HG03060 (cell line): ENCODE measurements at regions not wholly inside any gene's neighbourhood (a gene's known extent, or its start where the extent isn't known, plus 50 kb on each side); places are given as distances from the start of the nearest gene placed in this dataset.
"Not testable (repeated sequence)": the region's sequence is repeated elsewhere in the genome, so short reads cannot be mapped to it uniquely, and the experiment has no call there.

ENCODE experiments used
- ATAC-seq: cut with Tn5 transposase; IDR thresholded peaks from one replicate; pipeline ENCODE4 v1.9.1; 2021; ENCODE audit warnings: low read depth, moderate number of reproducible peaks; ENCODE audit not compliant: unreplicated experiment

DNA sequence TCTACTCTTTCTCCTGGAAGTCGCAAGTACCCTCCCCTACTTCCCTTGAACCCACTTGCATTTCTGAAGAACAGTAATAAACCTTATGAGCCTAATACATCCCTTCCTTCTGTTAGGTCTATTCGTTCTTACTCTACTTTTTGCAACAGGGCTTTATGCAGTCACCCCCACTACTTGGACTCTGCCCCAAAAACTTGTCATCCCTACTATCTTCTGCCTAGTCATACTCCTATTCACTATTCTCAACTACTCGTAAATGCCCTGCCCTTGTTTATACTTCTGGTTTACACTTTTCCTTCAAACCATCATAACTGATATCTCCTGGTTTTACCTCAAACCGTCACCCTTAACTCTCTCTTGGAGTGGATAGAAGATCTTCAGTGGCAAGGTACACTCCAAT is 55.2 kb upstream of the SLIT2 start:
- ATAC-seq: no peak

- no peak for ATAC-seq
Observed at GRCh38 chr4:20195071-20195885, 56.4 kb upstream of the SLIT2 start.

GRCh38 chr4:20194123-20195013 is 57.3 kb upstream of the SLIT2 start:
- no peak for ATAC-seq

- ATAC-seq: no peak
Observed at GRCh38 chr4:20193141-20193936, 58.4 kb upstream of the SLIT2 start.

DNA sequence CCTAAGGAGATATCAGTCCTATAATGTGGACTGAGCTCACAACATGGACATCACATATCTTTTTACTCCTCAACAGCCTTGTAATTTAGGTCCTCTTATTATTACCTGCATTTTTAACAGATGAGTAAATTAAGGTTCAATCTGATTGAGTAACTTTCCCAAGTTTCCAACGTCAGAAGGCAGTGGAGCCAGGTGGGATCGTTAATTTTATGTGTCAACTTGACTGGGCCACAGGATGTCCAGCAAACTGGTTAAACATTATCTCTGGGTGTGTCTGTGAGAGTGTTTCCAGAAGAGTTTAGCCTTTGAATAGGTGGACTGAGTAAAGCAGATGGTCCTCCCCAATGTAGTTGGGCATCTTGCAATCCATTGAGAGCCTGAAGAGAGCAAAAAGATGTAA is 59.0 kb upstream of the SLIT2 start:
- ATAC-seq: no peak

GRCh38 chr4:20185103-20185502 is 66.6 kb upstream of the SLIT2 start:
- ATAC-seq: no peak

- not testable (repeated sequence) for ATAC-seq
Observed at GRCh38 chr4:20183131-20183530, 68.6 kb upstream of the SLIT2 start.

- no peak for ATAC-seq
Observed at GRCh38 chr4:20181926-20182325, 69.8 kb upstream of the SLIT2 start.

DNA sequence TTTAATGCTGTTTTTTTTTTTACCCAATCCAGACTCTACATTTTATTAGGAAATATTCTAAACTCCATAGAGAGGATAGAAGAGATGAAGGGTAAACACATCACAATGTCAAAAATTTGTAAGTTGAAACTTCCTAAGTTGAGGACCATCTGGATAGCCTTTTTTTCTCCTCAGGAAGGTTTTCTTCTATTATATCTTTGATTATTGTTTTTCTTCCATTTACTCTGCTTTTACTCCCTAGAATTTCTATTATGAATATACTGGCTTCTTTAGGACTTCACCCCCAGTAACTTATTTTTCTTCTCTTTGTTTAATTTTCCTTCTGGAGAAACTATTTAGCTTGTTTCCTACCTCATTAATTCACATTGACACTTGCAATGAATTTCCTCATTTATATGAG is 71.2 kb upstream of the SLIT2 start:
- ATAC-seq: no peak

GRCh38 chr4:20178902-20179576 is 72.7 kb upstream of the SLIT2 start:
- no peak for ATAC-seq

- no peak for ATAC-seq
Observed at GRCh38 chr4:20176881-20177280, 74.8 kb upstream of the SLIT2 start.

GRCh38 chr4:20172070-20172760 is 79.5 kb upstream of the SLIT2 start:
- ATAC-seq: no peak

GRCh38 chr4:20166544-20166943 is 85.2 kb upstream of the SLIT2 start:
- no peak for ATAC-seq

GRCh38 chr4:20159516-20159915 is 92.2 kb upstream of the SLIT2 start:
- no peak for ATAC-seq

DNA sequence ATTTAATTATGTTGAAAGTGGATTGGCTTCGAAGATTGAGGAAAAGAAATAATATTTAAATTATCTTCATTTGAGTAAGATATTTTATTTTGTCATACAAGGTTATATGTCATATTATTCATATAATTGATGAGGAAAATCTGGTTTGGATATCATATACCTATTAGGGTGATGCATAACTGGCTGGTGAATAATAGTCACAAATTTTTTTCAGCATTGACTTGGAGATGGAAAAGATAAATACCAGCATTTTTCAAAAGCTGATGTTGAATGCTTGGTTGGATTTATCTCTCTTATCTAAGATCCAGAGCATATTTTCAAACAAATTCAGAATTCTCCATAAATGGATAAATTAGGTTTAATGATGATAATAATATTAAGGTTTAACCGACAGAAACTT is 93.5 kb upstream of the SLIT2 start:
- ATAC-seq: no peak

GRCh38 chr4:20151436-20151835 is 100.3 kb upstream of the SLIT2 start:
- ATAC-seq: no peak

DNA sequence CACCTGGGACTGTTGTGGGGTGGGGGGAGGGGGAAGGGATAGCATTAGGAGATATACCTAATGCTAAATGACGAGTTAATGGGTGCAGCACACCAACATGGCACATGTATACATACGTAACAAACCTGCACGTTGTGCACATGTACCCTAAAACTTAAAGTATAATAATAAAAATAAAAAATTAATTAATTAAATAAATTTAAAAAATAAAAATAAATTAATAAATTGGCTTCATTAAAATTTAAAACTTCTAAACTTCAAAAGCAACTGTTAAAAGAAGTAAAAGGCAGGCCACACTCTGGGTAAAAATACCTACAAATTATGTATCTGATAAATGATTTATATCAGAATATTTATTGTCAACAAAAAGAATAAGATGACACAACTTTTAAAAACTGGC is 102.6 kb upstream of the SLIT2 start:
- ATAC-seq: not testable (repeated sequence)

DNA sequence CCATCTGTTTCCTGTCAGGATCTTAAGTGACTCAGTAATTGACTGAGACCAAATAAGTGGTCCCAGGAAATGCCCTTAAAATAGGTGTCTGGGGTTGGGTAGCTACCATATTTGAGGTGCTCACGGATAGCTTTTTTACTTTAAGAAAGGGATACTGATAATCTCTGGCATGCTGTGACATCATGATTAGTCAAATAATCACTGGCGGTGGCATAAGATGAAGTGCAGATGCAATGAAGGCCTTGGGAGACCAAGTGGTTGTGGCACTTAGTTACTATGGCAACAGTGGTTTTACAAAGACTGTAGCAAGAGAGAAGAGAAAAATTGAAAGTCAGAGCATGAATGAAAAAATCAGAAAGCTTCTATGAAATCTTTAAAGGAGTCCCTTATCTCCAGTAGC is 114.5 kb upstream of the SLIT2 start:
- ATAC-seq: no peak

DNA sequence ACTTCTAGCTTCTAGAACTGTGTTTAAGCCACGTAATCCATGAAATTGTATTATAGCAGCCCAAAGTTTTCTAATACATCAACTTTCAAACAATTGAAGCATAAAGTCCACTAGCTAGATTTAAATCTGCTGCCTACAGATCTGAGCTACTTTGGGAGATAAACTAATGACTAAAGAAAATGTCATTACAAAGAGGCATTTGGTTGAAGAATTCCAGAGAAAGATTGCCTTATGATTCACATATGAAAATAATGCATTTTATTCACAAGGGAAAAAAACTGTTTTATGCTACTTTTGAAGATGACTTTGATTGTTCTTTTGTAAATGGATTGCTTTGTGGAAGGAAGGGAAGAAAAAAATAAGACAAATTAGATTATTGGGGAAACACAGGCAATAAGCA is 124.1 kb upstream of the SLIT2 start:
- no peak for ATAC-seq

GRCh38 chr4:20126906-20127305 is 124.8 kb upstream of the SLIT2 start:
- ATAC-seq: no peak
